ENCODE measurements at regions not wholly inside any gene's neighbourhood (a gene's known extent, or its start where the extent isn't known, plus 50 kb on each side); places are given as distances from the start of the nearest gene placed in this dataset.

GRCh38 chr1:182315167-182315556 is 76.4 kb downstream of the GLUL start:
- TF ChIP-seq GATA3 (IDR thresholded peaks at IDR 0.05; ENCODE audit: low read depth, low read length), result no peak
- TF ChIP-seq GATA2 (IDR thresholded peaks at IDR 0.05; ENCODE audit: low read depth, low read length), result no peak
